ENCODE measurements at regions not wholly inside any gene's neighbourhood (a gene's known extent, or its start where the extent isn't known, plus 50 kb on each side); places are given as distances from the start of the nearest gene placed in this dataset.

DNA sequence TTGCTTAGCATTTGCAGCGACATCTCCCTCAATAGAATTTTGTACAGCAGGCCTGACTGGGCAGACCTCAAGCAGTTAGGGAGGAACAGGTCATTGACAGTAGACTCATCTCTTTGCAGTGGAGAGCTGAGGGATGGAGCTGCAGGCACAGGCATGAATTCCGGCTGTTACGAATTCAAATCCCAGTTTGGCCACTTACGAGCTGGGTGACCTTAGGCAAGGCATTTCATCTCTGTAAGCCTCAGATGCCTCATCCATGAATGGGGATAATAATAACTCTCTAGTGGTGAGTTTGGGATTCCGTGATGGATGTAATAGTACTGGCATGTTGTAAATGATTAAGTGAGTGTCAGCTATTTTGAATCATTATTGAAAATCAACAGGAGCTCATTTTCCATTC lies 195.3 kb downstream of the SEMA6A start:
- Histone ChIP-seq H3K9me2 (replicated peaks; ENCODE audit: insufficient read depth, low read length) (no peaks in the 10 kb centered on the region), H3K27me3 (ENCODE audit: low read length) (no peaks in the 10 kb centered on the region), H3K9me3 (ENCODE audit: low read length) (no peaks in the 10 kb centered on the region), H3K4me3 (ENCODE audit: low read length) (no peak overlapping the region), H4K20me1 (ENCODE audit: insufficient read depth, low read depth, low read length) (no peaks in the 10 kb centered on the region), H3K79me2 (ENCODE audit: low read length) (no peaks in the 10 kb centered on the region), H3K4me1 (ENCODE audit: low read length) (peaks cover 15% of the 10 kb centered on the region), H3K4me2 (ENCODE audit: low read depth, low read length, poor library complexity, severe bottlenecking) (no peak overlapping the region), H3K27ac (ENCODE audit: low read length) (no peak overlapping the region), H2AFZ (ENCODE audit: low read length) (no peak overlapping the region), H3K36me3 (ENCODE audit: insufficient read depth, low read length) (no peaks in the 10 kb centered on the region), H3K9ac (ENCODE audit: low read length) (no peak overlapping the region)
- no peak for DNase-seq

GRCh38 chr5:116378777-116379121 lies 195.9 kb downstream of the SEMA6A start:
- no peak overlapping the region for H3K4me3 ChIP-seq (ENCODE audit: low read length)
- H3K79me2 ChIP-seq (ENCODE audit: low read length), result no peaks in the 10 kb centered on the region
- no peaks in the 10 kb centered on the region for H3K36me3 ChIP-seq (ENCODE audit: insufficient read depth, low read length)
- H3K9ac ChIP-seq (ENCODE audit: low read length), result no peak overlapping the region
- no peak overlapping the region for H3K27ac ChIP-seq (ENCODE audit: low read length)
- no peaks in the 10 kb centered on the region for H3K9me2 ChIP-seq (replicated peaks; ENCODE audit: insufficient read depth, low read length)
- H3K27me3 ChIP-seq (ENCODE audit: low read length), result no peaks in the 10 kb centered on the region
- DNase-seq, result no peak
- no peaks in the 10 kb centered on the region for H4K20me1 ChIP-seq (ENCODE audit: insufficient read depth, low read depth, low read length)
- H3K9me3 ChIP-seq (ENCODE audit: low read length), result no peaks in the 10 kb centered on the region
- H3K4me1 ChIP-seq (ENCODE audit: low read length), result peaks cover 15% of the 10 kb centered on the region
- H3K4me2 ChIP-seq (ENCODE audit: low read depth, low read length, poor library complexity, severe bottlenecking), result no peak overlapping the region
- H2AFZ ChIP-seq (ENCODE audit: low read length), result no peak overlapping the region

- Histone ChIP-seq H3K27me3 (ENCODE audit: low read length) (no peaks in the 10 kb centered on the region), H4K20me1 (ENCODE audit: insufficient read depth, low read depth, low read length) (no peaks in the 10 kb centered on the region), H2AFZ (ENCODE audit: low read length) (no peak overlapping the region), H3K9me3 (ENCODE audit: low read length) (no peaks in the 10 kb centered on the region), H3K79me2 (ENCODE audit: low read length) (no peaks in the 10 kb centered on the region), H3K36me3 (ENCODE audit: insufficient read depth, low read length) (no peaks in the 10 kb centered on the region), H3K4me1 (ENCODE audit: low read length) (peaks cover 15% of the 10 kb centered on the region), H3K4me3 (ENCODE audit: low read length) (no peak overlapping the region), H3K4me2 (ENCODE audit: low read depth, low read length, poor library complexity, severe bottlenecking) (no peak overlapping the region), H3K27ac (ENCODE audit: low read length) (no peak overlapping the region), H3K9me2 (replicated peaks; ENCODE audit: insufficient read depth, low read length) (no peaks in the 10 kb centered on the region), H3K9ac (ENCODE audit: low read length) (no peak overlapping the region)
- DNase-seq, result no peak
Observed at GRCh38 chr5:116378007-116378776, 196.4 kb downstream of the SEMA6A start.

DNA sequence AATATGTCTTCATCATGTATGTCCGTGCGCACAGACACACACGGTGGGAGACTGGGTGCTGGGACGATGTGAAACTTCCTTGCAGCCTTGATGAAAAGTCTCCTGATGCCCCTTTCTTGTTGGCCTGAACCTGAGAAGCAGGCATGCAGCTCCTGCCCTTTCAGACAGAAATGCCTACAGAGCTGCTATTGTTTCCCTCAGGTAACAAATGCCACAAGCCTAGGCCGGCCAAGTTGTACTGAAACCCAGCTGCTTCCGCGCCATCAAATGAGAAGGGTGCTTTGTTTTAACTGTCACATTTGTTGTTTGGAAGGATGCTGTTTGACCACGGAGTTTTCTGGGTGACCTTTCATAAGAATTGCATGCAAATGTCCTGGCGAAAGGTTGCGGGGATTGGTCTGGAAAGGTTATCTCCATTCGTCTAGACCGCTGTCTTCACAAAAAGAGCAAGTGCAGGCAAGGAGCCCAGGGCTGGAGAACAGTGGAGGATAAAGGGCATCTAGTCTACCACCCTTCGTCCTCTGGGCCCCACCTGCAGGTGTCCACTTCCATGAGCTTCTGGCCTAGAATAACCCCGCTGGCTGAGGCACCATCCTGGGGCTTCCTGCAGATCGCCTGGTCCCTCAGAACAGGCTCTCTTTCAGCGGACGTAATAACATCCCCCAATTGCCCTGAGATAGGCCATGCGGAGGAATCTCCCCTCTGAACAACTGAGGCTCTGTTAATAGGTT lies 197.2 kb downstream of the SEMA6A start:
- H3K4me3 ChIP-seq (ENCODE audit: low read length), result no peak overlapping the region
- H3K36me3 ChIP-seq (ENCODE audit: insufficient read depth, low read length), result no peaks in the 10 kb centered on the region
- no peaks in the 10 kb centered on the region for H3K27me3 ChIP-seq (ENCODE audit: low read length)
- no peaks in the 10 kb centered on the region for H3K9me2 ChIP-seq (replicated peaks; ENCODE audit: insufficient read depth, low read length)
- H3K4me2 ChIP-seq (ENCODE audit: low read depth, low read length, poor library complexity, severe bottlenecking), result no peak overlapping the region
- H3K4me1 ChIP-seq (ENCODE audit: low read length), result peaks cover 15% of the 10 kb centered on the region
- no peak for DNase-seq
- H2AFZ ChIP-seq (ENCODE audit: low read length), result no peak overlapping the region
- no peak overlapping the region for H3K27ac ChIP-seq (ENCODE audit: low read length)
- no peaks in the 10 kb centered on the region for H3K9me3 ChIP-seq (ENCODE audit: low read length)
- H4K20me1 ChIP-seq (ENCODE audit: insufficient read depth, low read depth, low read length), result no peaks in the 10 kb centered on the region
- H3K9ac ChIP-seq (ENCODE audit: low read length), result no peak overlapping the region
- H3K79me2 ChIP-seq (ENCODE audit: low read length), result no peaks in the 10 kb centered on the region

DNA sequence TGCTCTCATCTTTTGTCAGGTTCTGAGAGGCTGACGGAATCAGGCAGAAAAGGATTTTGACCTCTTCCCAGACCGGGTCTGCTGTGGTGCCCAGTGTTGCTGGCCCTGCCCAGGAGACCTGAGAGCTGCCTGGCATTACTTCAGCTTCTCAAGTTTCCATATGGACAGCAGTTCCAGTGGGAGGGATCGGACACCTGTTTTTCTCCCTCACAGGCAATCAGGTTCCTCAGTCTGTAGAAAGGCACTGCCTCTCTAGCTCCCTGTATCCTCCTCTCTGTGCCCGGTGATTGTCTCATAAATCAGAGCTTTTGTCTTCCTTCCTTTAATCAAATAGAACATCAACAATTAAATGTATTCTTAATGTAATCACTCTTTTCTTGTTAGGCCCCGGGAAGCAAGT lies 198.7 kb downstream of the SEMA6A start:
- H3K79me2 ChIP-seq (ENCODE audit: low read length), result no peaks in the 10 kb centered on the region
- H3K9me3 ChIP-seq (ENCODE audit: low read length), result no peaks in the 10 kb centered on the region
- no peaks in the 10 kb centered on the region for H3K27me3 ChIP-seq (ENCODE audit: low read length)
- no peaks in the 10 kb centered on the region for H4K20me1 ChIP-seq (ENCODE audit: insufficient read depth, low read depth, low read length)
- H3K9ac ChIP-seq (ENCODE audit: low read length), result no peak overlapping the region
- H2AFZ ChIP-seq (ENCODE audit: low read length), result no peak overlapping the region
- peaks cover 15% of the 10 kb centered on the region for H3K4me1 ChIP-seq (ENCODE audit: low read length)
- H3K27ac ChIP-seq (ENCODE audit: low read length), result no peak overlapping the region
- no peak overlapping the region for H3K4me2 ChIP-seq (ENCODE audit: low read depth, low read length, poor library complexity, severe bottlenecking)
- DNase-seq, result no peak
- H3K9me2 ChIP-seq (replicated peaks; ENCODE audit: insufficient read depth, low read length), result no peaks in the 10 kb centered on the region
- H3K36me3 ChIP-seq (ENCODE audit: insufficient read depth, low read length), result no peaks in the 10 kb centered on the region
- H3K4me3 ChIP-seq (ENCODE audit: low read length), result no peak overlapping the region

- H3K4me1 ChIP-seq (ENCODE audit: low read length), result peaks cover 8% of the 10 kb centered on the region
- H3K4me3 ChIP-seq (ENCODE audit: low read length), result no peak overlapping the region
- no peaks in the 10 kb centered on the region for H3K9me2 ChIP-seq (replicated peaks; ENCODE audit: insufficient read depth, low read length)
- H3K36me3 ChIP-seq (ENCODE audit: insufficient read depth, low read length), result no peaks in the 10 kb centered on the region
- H2AFZ ChIP-seq (ENCODE audit: low read length), result no peak overlapping the region
- H3K79me2 ChIP-seq (ENCODE audit: low read length), result no peaks in the 10 kb centered on the region
- H4K20me1 ChIP-seq (ENCODE audit: insufficient read depth, low read depth, low read length), result no peaks in the 10 kb centered on the region
- no peaks in the 10 kb centered on the region for H3K27me3 ChIP-seq (ENCODE audit: low read length)
- no peak for DNase-seq
- H3K4me2 ChIP-seq (ENCODE audit: low read depth, low read length, poor library complexity, severe bottlenecking), result no peak overlapping the region
- no peak overlapping the region for H3K9ac ChIP-seq (ENCODE audit: low read length)
- H3K27ac ChIP-seq (ENCODE audit: low read length), result no peak overlapping the region
- H3K9me3 ChIP-seq (ENCODE audit: low read length), result no peaks in the 10 kb centered on the region
Observed at GRCh38 chr5:116374434-116374852, 200.2 kb downstream of the SEMA6A start.

DNA sequence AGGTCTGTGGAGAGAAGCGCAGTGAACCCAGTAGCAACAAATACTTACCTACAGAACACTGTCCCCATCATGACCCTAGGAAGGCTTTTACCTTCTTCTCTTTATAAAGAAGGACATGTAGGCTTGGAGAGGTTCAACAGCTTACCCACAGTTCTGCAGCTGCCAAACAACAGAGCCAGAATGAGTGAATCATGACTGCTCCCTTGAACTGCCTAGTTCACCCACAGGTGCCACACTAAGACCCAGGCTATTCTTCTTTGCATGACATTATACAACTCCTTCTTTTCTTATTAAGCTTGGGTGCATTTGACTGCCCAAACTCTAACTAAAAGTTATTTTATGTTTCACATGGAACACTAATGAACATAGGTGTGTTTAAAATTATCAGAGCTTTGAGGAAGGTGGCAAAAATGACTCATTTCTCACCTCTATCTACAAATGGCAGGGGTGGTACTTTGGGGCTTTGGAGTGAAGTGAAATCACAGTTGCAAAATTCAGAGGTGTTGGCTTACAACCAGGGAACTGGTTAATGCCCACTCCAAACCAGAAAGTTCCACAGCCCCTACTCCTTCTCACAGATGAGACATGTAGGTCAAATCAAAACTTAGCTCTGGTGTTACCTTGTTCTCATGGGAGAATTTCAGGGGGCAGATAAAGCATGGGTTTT lies 201.6 kb downstream of the SEMA6A start:
- no peaks in the 10 kb centered on the region for H3K79me2 ChIP-seq (ENCODE audit: low read length)
- no peaks in the 10 kb centered on the region for H4K20me1 ChIP-seq (ENCODE audit: insufficient read depth, low read depth, low read length)
- H3K27ac ChIP-seq (ENCODE audit: low read length), result no peak overlapping the region

GRCh38 chr5:116371935-116372334 lies 202.7 kb downstream of the SEMA6A start:
- no peak for DNase-seq
- Histone ChIP-seq H3K4me1 (ENCODE audit: low read length) (peaks cover 5% of the 10 kb centered on the region; the same call in 1 of the 2 replicates), H2AFZ (ENCODE audit: low read length) (no peak overlapping the region), H3K4me3 (ENCODE audit: low read length) (no peak overlapping the region), H3K9me2 (replicated peaks; ENCODE audit: insufficient read depth, low read length) (no peaks in the 10 kb centered on the region), H3K9me3 (ENCODE audit: low read length) (no peaks in the 10 kb centered on the region), H3K9ac (ENCODE audit: low read length) (no peak overlapping the region), H3K27me3 (ENCODE audit: low read length) (no peaks in the 10 kb centered on the region), H3K79me2 (ENCODE audit: low read length) (no peaks in the 10 kb centered on the region), H4K20me1 (ENCODE audit: insufficient read depth, low read depth, low read length) (no peaks in the 10 kb centered on the region), H3K36me3 (ENCODE audit: insufficient read depth, low read length) (no peaks in the 10 kb centered on the region), H3K4me2 (ENCODE audit: low read depth, low read length, poor library complexity, severe bottlenecking) (no peak overlapping the region), H3K27ac (ENCODE audit: low read length) (no peak overlapping the region)

More for the DNA sequence above, 201.6 kb downstream of the SEMA6A start:
- no peaks in the 10 kb centered on the region for H3K36me3 ChIP-seq (ENCODE audit: insufficient read depth, low read length)
- H3K4me2 ChIP-seq (ENCODE audit: low read depth, low read length, poor library complexity, severe bottlenecking), result no peak overlapping the region
- H3K4me1 ChIP-seq (ENCODE audit: low read length), result peaks cover 5% of the 10 kb centered on the region; the same call in 1 of the 2 replicates
- no peak overlapping the region for H3K9ac ChIP-seq (ENCODE audit: low read length)
- DNase-seq, result no peak
- H3K27me3 ChIP-seq (ENCODE audit: low read length), result no peaks in the 10 kb centered on the region
- no peaks in the 10 kb centered on the region for H3K9me2 ChIP-seq (replicated peaks; ENCODE audit: insufficient read depth, low read length)
- no peak overlapping the region for H2AFZ ChIP-seq (ENCODE audit: low read length)
- no peak overlapping the region for H3K4me3 ChIP-seq (ENCODE audit: low read length)
- no peaks in the 10 kb centered on the region for H3K9me3 ChIP-seq (ENCODE audit: low read length)
